ENCODE measurements at regions not wholly inside any gene's neighbourhood (a gene's known extent, or its start where the extent isn't known, plus 50 kb on each side); places are given as distances from the start of the nearest gene placed in this dataset.

DNA sequence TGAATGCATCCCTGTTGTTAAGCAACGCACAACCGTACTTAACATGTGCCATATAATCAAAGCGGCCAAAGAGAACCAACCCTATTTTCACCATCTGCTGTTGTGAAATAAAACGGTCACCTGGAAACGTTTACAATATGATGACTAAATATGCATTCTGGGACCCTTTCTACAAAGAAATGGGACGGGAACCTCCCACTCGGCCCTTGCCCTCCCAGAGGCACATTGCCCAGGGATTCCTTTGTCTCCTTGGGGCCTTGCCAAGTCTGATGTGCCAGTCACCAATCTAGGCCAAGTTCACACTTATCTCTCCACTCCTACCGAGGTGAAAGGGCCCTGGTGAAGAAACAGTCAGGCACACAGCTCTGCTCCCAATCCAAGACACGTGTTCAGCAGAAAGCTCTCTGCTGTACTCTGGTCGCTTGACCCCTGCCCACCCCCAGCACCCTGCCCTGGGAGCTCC, 427.4 kb upstream of the JARID2 start:
- no peaks in the 10 kb centered on the region for H3K27me3 ChIP-seq
- no peaks in the 10 kb centered on the region for H3K9me3 ChIP-seq
- no peaks in the 10 kb centered on the region for H3K4me1 ChIP-seq
- TF ChIP-seq POLR2AphosphoS5 (IDR thresholded peaks at IDR 0.05) (no peak), EP300 (IDR thresholded peaks at IDR 0.05) (no peak), POLR2A (IDR thresholded peaks at IDR 0.05) (no peak)
- TF ChIP-seq, protein P1, sequence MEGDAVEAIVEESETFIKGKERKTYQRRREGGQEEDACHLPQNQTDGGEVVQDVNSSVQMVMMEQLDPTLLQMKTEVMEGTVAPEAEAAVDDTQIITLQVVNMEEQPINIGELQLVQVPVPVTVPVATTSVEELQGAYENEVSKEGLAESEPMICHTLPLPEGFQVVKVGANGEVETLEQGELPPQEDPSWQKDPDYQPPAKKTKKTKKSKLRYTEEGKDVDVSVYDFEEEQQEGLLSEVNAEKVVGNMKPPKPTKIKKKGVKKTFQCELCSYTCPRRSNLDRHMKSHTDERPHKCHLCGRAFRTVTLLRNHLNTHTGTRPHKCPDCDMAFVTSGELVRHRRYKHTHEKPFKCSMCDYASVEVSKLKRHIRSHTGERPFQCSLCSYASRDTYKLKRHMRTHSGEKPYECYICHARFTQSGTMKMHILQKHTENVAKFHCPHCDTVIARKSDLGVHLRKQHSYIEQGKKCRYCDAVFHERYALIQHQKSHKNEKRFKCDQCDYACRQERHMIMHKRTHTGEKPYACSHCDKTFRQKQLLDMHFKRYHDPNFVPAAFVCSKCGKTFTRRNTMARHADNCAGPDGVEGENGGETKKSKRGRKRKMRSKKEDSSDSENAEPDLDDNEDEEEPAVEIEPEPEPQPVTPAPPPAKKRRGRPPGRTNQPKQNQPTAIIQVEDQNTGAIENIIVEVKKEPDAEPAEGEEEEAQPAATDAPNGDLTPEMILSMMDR (IDR thresholded peaks at IDR 0.05), result no peak
- no peak overlapping the region for H3K27ac ChIP-seq
- no peak overlapping the region for H3K4me3 ChIP-seq
- WGBS, 2 donors, result 24 to 68% methylated on average over 10 of the region's 10 CpGs
- no peaks in the 10 kb centered on the region for H3K36me3 ChIP-seq
- no peak for DNase-seq
- intact Hi-C loops (cut with DNase I), result no loop called here

DNA sequence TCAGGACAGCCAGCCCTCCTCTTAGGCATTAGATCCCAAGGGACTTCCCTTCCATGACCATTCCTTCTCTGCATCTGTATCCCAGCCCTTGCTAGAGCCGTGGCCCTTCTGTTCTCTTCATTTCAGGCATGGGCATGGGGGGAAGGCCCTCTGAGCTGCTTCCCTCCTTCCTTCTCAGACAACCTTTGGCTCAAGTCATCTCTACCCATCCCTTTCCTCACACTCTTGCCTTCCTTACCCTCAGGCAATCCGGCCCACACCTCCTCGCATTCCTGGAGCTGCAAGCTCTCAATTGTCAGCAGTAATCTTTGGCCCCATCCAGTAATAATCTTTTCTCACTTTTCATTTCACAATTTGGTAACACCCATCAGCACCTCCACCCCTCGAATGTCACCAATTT, 426.9 kb upstream of the JARID2 start:
- Histone ChIP-seq H3K4me3 (no peak overlapping the region), H3K36me3 (no peaks in the 10 kb centered on the region)
- 62 to 82% methylated on average over 4 of the region's 4 CpGs for WGBS, 2 donors

DNA sequence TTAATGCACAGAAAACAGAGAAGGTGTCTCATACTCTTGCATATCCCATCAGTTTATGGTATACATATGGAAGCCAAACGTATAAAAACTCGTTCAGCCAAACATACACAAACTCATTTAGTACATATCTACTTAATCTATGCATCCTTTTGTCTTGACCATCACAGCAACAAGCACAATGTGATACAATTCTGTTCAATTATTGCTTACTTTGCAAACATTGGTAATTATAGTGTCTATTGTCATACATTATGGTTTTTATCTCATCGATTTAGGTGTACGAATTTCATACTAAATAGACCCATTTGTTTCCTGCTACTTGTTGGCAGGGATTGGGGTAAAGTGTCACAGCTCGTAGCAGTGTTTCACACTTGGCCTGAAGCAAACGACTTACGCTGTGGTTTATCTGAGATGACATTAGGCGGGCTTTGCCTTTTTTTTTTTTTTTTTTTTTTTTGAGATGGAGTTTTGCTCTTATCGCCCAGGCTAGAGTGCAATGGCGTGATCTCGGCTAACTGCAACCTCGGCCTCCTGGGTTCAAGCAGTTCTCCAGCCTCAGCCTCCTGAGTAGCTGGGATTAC, 425.9 kb upstream of the JARID2 start:
- WGBS, 2 donors, result 93 to 96% methylated on average over 12 of the region's 12 CpGs
- peaks cover 0 to 7% (median 0%) of the 10 kb centered on the region in 4 donors for H3K4me1 ChIP-seq
- no peaks in the 10 kb centered on the region for H3K9me3 ChIP-seq
- no peaks in the 10 kb centered on the region for H3K36me3 ChIP-seq
- no peak overlapping the region for H3K4me3 ChIP-seq
- H3K27ac ChIP-seq, result no peak overlapping the region
- intact Hi-C loops (cut with DNase I), result no loop called here
- no peaks in the 10 kb centered on the region for H3K27me3 ChIP-seq
- no peak for TF ChIP-seq EP300 (IDR thresholded peaks at IDR 0.05)
- TF ChIP-seq, protein P1 (IDR thresholded peaks at IDR 0.05), result no peak
- TF ChIP-seq POLR2A (IDR thresholded peaks at IDR 0.05), result no peak
- no peak for TF ChIP-seq POLR2AphosphoS5 (IDR thresholded peaks at IDR 0.05)
- no peak for DNase-seq

More for the DNA sequence above, 426.9 kb upstream of the JARID2 start:
- no peaks in the 10 kb centered on the region for H3K27me3 ChIP-seq
- no peaks in the 10 kb centered on the region for H3K4me1 ChIP-seq
- no peaks in the 10 kb centered on the region for H3K9me3 ChIP-seq
- TF ChIP-seq, protein P1 (IDR thresholded peaks at IDR 0.05), result no peak
- TF ChIP-seq POLR2AphosphoS5 (IDR thresholded peaks at IDR 0.05) (no peak), EP300 (IDR thresholded peaks at IDR 0.05) (no peak), POLR2A (IDR thresholded peaks at IDR 0.05) (no peak)
- intact Hi-C loops (cut with DNase I), result no loop called here
- H3K27ac ChIP-seq, result no peak overlapping the region
- DNase-seq, result no peak

DNA sequence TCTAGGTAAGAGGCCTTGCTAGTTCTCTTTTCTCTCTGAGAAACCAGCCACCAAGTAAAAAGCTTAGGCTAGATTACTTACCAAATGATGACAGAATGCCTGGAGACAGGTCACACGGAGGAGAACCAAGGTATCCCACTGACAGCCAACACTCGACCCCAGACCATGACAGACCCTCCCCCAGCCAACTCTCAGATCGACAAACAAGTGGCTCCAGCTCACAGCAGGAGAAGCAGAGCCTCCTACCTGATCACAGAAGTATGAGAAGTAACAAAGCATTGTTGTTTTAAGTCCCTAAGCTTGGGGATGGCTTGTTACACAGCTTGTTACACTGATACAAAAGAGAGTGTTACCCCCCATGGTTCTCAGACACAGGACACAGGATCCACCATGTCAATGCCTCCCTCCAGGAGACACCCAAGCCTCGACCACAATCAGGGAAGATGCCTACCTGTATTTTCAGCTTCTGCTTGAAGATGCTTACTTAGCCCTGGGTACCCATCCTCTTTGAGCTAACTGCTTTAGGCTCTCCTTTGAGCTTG, 423.8 kb upstream of the JARID2 start:
- no peak for DNase-seq
- Histone ChIP-seq H3K9me3 (no peaks in the 10 kb centered on the region), H3K4me1 (peaks cover 0 to 10% (median 0%) of the 10 kb centered on the region in 4 donors), H3K36me3 (no peaks in the 10 kb centered on the region), H3K4me3 (no peak overlapping the region), H3K27ac (no peak overlapping the region), H3K27me3 (no peaks in the 10 kb centered on the region)
- WGBS, 2 donors, result 80 to 91% methylated on average over 4 of the region's 4 CpGs
- TF ChIP-seq, protein P1 (IDR thresholded peaks at IDR 0.05), result no peak
- TF ChIP-seq EP300 (IDR thresholded peaks at IDR 0.05) (no peak), POLR2A (IDR thresholded peaks at IDR 0.05) (no peak), POLR2AphosphoS5 (IDR thresholded peaks at IDR 0.05) (no peak)
- intact Hi-C loops (cut with DNase I), result no loop called here

Data from sigmoid colon (tissue), 6 donors.